HG02981 (cell line): ENCODE measurements at regions not wholly inside any gene's neighbourhood (a gene's known extent, or its start where the extent isn't known, plus 50 kb on each side); places are given as distances from the start of the nearest gene placed in this dataset.

ENCODE experiments used
- ATAC-seq: cut with Tn5 transposase; IDR thresholded peaks from one replicate; pipeline ENCODE4 v1.9.1; 2021; ENCODE audit warnings: mild to moderate bottlenecking, moderate library complexity; ENCODE audit not compliant: unreplicated experiment

GRCh38 chr6:23940466-23940865 lies 185.5 kb upstream of the NRSN1 start:
- ATAC-seq = no peak

- no peak for ATAC-seq
Measured at GRCh38 chr6:23951691-23952090, 174.3 kb upstream of the NRSN1 start.

- no peak for ATAC-seq
Measured at GRCh38 chr6:23952245-23952644, 173.8 kb upstream of the NRSN1 start.

- no peak for ATAC-seq
Measured at GRCh38 chr6:23953976-23954375, 172.0 kb upstream of the NRSN1 start.

GRCh38 chr6:23957017-23957416 lies 169.0 kb upstream of the NRSN1 start:
- ATAC-seq = no peak

- no peak for ATAC-seq
Measured at GRCh38 chr6:23964865-23965264, 161.2 kb upstream of the NRSN1 start.

- no peak for ATAC-seq
Measured at GRCh38 chr6:23969344-23969743, 156.7 kb upstream of the NRSN1 start.

GRCh38 chr6:23977706-23978105 lies 148.3 kb upstream of the NRSN1 start:
- no peak for ATAC-seq

- ATAC-seq = no peak
Measured at GRCh38 chr6:23980965-23981364, 145.1 kb upstream of the NRSN1 start.

- ATAC-seq = no peak
Measured at GRCh38 chr6:23981923-23982322, 144.1 kb upstream of the NRSN1 start.

- ATAC-seq = no peak
Measured at GRCh38 chr6:23983735-23984134, 142.3 kb upstream of the NRSN1 start.

GRCh38 chr6:23985015-23985414 lies 141.0 kb upstream of the NRSN1 start:
- no peak for ATAC-seq

GRCh38 chr6:23989885-23990533 lies 136.0 kb upstream of the NRSN1 start:
- no peak for ATAC-seq

GRCh38 chr6:23994013-23994412 lies 132.0 kb upstream of the NRSN1 start:
- no peak for ATAC-seq

- ATAC-seq = no peak
Measured at GRCh38 chr6:24004062-24004461, 122.0 kb upstream of the NRSN1 start.

- ATAC-seq = no peak
Measured at GRCh38 chr6:24004659-24005058, 121.4 kb upstream of the NRSN1 start.

GRCh38 chr6:24006254-24006653 lies 119.8 kb upstream of the NRSN1 start:
- ATAC-seq = no peak

GRCh38 chr6:24009319-24009718 lies 116.7 kb upstream of the NRSN1 start:
- no peak for ATAC-seq

GRCh38 chr6:24010133-24010532 lies 115.9 kb upstream of the NRSN1 start:
- no peak for ATAC-seq

- ATAC-seq = no peak
Measured at GRCh38 chr6:24016286-24016685, 109.7 kb upstream of the NRSN1 start.

- ATAC-seq = no peak
Measured at GRCh38 chr6:24016857-24017256, 109.2 kb upstream of the NRSN1 start.

- no peak for ATAC-seq
Measured at GRCh38 chr6:24019393-24019792, 106.6 kb upstream of the NRSN1 start.

GRCh38 chr6:24019830-24020229 lies 106.2 kb upstream of the NRSN1 start:
- ATAC-seq = no peak
